Central memory CD8-positive, alpha-beta T cell (primary cell): ENCODE measurements at regions not wholly inside any gene's neighbourhood (a gene's known extent, or its start where the extent isn't known, plus 50 kb on each side); places are given as distances from the start of the nearest gene placed in this dataset.

ENCODE experiments used
- ATAC-seq: fragments of 150-1000 bp; cut with Tn5 transposase; replicated peaks from 2 replicates; pipeline ENCODE4 v1.10.0; 2022; ENCODE audit warnings: mild to moderate bottlenecking, moderate FRiP score, moderate number of reproducible peaks; ENCODE audit not compliant: poor library complexity, severe bottlenecking; ENCODE audit errors: extremely low read depth
- DNase-seq, 2 donors: peaks; one replicate each; pipeline ENCODE4 v3.0.0; 2021; ENCODE audit warnings: low spot score in 2 of 2
- H3K27ac Mint-ChIP-seq: one replicate; pipeline ENCODE4 v1.8.0; 2022; ENCODE audit warnings: low read depth, mild to moderate bottlenecking, moderate library complexity, mixed read lengths
- H3K27me3 Mint-ChIP-seq: one replicate; pipeline ENCODE4 v1.8.0; 2022; ENCODE audit warnings: mixed read lengths
- H3K36me3 Mint-ChIP-seq: one replicate; pipeline ENCODE4 v1.8.0; 2022; ENCODE audit warnings: mild to moderate bottlenecking, moderate library complexity, mixed read lengths; ENCODE audit not compliant: insufficient read depth
- H3K4me1 Mint-ChIP-seq: one replicate; pipeline ENCODE4 v1.8.0; 2022; ENCODE audit warnings: mixed read lengths
- H3K4me3 Mint-ChIP-seq: one replicate; pipeline ENCODE4 v1.8.0; 2022; ENCODE audit warnings: mild to moderate bottlenecking, moderate library complexity, mixed read lengths
- H3K9me3 Mint-ChIP-seq: one replicate; pipeline ENCODE4 v1.8.0; 2022; ENCODE audit warnings: mixed read lengths

- Mint-ChIP-seq H3K4me3 (no peak overlapping the region), H3K36me3 (peaks cover 11% of the 10 kb centered on the region), H3K9me3 (no peaks in the 10 kb centered on the region), H3K27ac (peak overlapping the region; percentile 86), H3K27me3 (no peaks in the 10 kb centered on the region), H3K4me1 (peaks cover 43% of the 10 kb centered on the region)
- no peak for DNase-seq
- peak; percentile 49 for ATAC-seq
Observed at GRCh38 chr6:25014791-25015560, 79.2 kb upstream of the RIPOR2 start.

- H3K4me3 Mint-ChIP-seq = no peak overlapping the region
- ATAC-seq (no peak), DNase-seq (no peak)
- H3K36me3 Mint-ChIP-seq = peaks cover 8% of the 10 kb centered on the region
- no peaks in the 10 kb centered on the region for H3K9me3 Mint-ChIP-seq
- no peaks in the 10 kb centered on the region for H3K27me3 Mint-ChIP-seq
- H3K27ac Mint-ChIP-seq = no peak overlapping the region
- H3K4me1 Mint-ChIP-seq = peaks cover 37% of the 10 kb centered on the region
Observed at GRCh38 chr6:25016014-25016720, 80.4 kb upstream of the RIPOR2 start.

GRCh38 chr6:25017486-25017885 is 81.7 kb upstream of the RIPOR2 start:
- no peak overlapping the region for H3K4me3 Mint-ChIP-seq
- no peaks in the 10 kb centered on the region for H3K9me3 Mint-ChIP-seq
- peaks cover 6% of the 10 kb centered on the region for H3K36me3 Mint-ChIP-seq
- peaks cover 33% of the 10 kb centered on the region for H3K4me1 Mint-ChIP-seq
- DNase-seq (no peak), ATAC-seq (no peak)
- peak overlapping the region; percentile 82 for H3K27ac Mint-ChIP-seq
- no peaks in the 10 kb centered on the region for H3K27me3 Mint-ChIP-seq

GRCh38 chr6:25017932-25018567 is 82.3 kb upstream of the RIPOR2 start:
- ATAC-seq = peak; percentile 86
- Mint-ChIP-seq H3K4me3 (no peak overlapping the region), H3K9me3 (no peaks in the 10 kb centered on the region), H3K27ac (peak overlapping the region; percentile 82), H3K4me1 (peaks cover 33% of the 10 kb centered on the region), H3K27me3 (no peaks in the 10 kb centered on the region), H3K36me3 (peaks cover 6% of the 10 kb centered on the region)
- peak; percentile 61 to 74 for DNase-seq

- ATAC-seq (no peak), DNase-seq (no peak)
- Mint-ChIP-seq H3K9me3 (no peaks in the 10 kb centered on the region), H3K27ac (no peak overlapping the region), H3K36me3 (peaks cover 6% of the 10 kb centered on the region), H3K4me1 (peaks cover 33% of the 10 kb centered on the region), H3K4me3 (no peak overlapping the region), H3K27me3 (no peaks in the 10 kb centered on the region)
Observed at GRCh38 chr6:25018568-25018954, 82.8 kb upstream of the RIPOR2 start.

- Mint-ChIP-seq H3K9me3 (no peaks in the 10 kb centered on the region), H3K36me3 (peaks cover 5% of the 10 kb centered on the region), H3K4me1 (peaks cover 30% of the 10 kb centered on the region), H3K4me3 (no peak overlapping the region), H3K27me3 (no peaks in the 10 kb centered on the region), H3K27ac (no peak overlapping the region)
- DNase-seq = no peak
- ATAC-seq = no peak
Observed at GRCh38 chr6:25022140-25022553, 86.4 kb upstream of the RIPOR2 start.

- ATAC-seq = no peak
- no peaks in the 10 kb centered on the region for H3K9me3 Mint-ChIP-seq
- peaks cover 25% of the 10 kb centered on the region for H3K4me1 Mint-ChIP-seq
- peaks cover 8% of the 10 kb centered on the region for H3K36me3 Mint-ChIP-seq
- DNase-seq = no peak
- no peak overlapping the region for H3K4me3 Mint-ChIP-seq
- H3K27ac Mint-ChIP-seq = no peak overlapping the region
- H3K27me3 Mint-ChIP-seq = no peaks in the 10 kb centered on the region
Observed at GRCh38 chr6:25023781-25024180, 88.0 kb upstream of the RIPOR2 start.

- Mint-ChIP-seq H3K4me1 (peaks cover 30% of the 10 kb centered on the region), H3K4me3 (no peak overlapping the region), H3K27ac (peak overlapping the region; percentile 22), H3K9me3 (no peaks in the 10 kb centered on the region), H3K27me3 (no peaks in the 10 kb centered on the region), H3K36me3 (peaks cover 12% of the 10 kb centered on the region)
- no peak for DNase-seq
- ATAC-seq = no peak
Observed at GRCh38 chr6:25024821-25025220, 89.1 kb upstream of the RIPOR2 start.

GRCh38 chr6:25025248-25025918 is 89.6 kb upstream of the RIPOR2 start:
- ATAC-seq (no peak), DNase-seq (no peak)
- Mint-ChIP-seq H3K36me3 (peaks cover 14% of the 10 kb centered on the region), H3K27me3 (no peaks in the 10 kb centered on the region), H3K27ac (peak overlapping the region; percentile 22), H3K9me3 (no peaks in the 10 kb centered on the region), H3K4me3 (no peak overlapping the region), H3K4me1 (peaks cover 34% of the 10 kb centered on the region)

- H3K4me3 Mint-ChIP-seq = no peak overlapping the region
- ATAC-seq (no peak), DNase-seq (no peak)
- no peaks in the 10 kb centered on the region for H3K27me3 Mint-ChIP-seq
- H3K9me3 Mint-ChIP-seq = no peaks in the 10 kb centered on the region
- peaks cover 34% of the 10 kb centered on the region for H3K4me1 Mint-ChIP-seq
- H3K27ac Mint-ChIP-seq = no peak overlapping the region
- H3K36me3 Mint-ChIP-seq = peaks cover 15% of the 10 kb centered on the region
Observed at GRCh38 chr6:25025919-25026301, 90.2 kb upstream of the RIPOR2 start.

- H3K36me3 Mint-ChIP-seq = peaks cover 17% of the 10 kb centered on the region
- H3K4me1 Mint-ChIP-seq = peaks cover 34% of the 10 kb centered on the region
Observed at GRCh38 chr6:25026723-25027122, 91.0 kb upstream of the RIPOR2 start.

GRCh38 chr6:25027221-25027916 is 91.6 kb upstream of the RIPOR2 start:
- peaks cover 41% of the 10 kb centered on the region for H3K4me1 Mint-ChIP-seq
- H3K27ac Mint-ChIP-seq = peak overlapping the region; percentile 86
- H3K4me3 Mint-ChIP-seq = peak overlapping the region; percentile 47
- peaks cover 18% of the 10 kb centered on the region for H3K36me3 Mint-ChIP-seq
- peak; percentile 59 for DNase-seq
- no peaks in the 10 kb centered on the region for H3K27me3 Mint-ChIP-seq
- ATAC-seq = peak; percentile 95
- H3K9me3 Mint-ChIP-seq = no peaks in the 10 kb centered on the region

More at GRCh38 chr6:25026723-25027122, 91.0 kb upstream of the RIPOR2 start:
- H3K27ac Mint-ChIP-seq = peak overlapping the region; percentile 86
- no peaks in the 10 kb centered on the region for H3K27me3 Mint-ChIP-seq
- DNase-seq (no peak), ATAC-seq (peak; percentile 24)
- H3K9me3 Mint-ChIP-seq = no peaks in the 10 kb centered on the region
- peak overlapping the region; percentile 47 for H3K4me3 Mint-ChIP-seq
